ENCODE measurements at regions not wholly inside any gene's neighbourhood (a gene's known extent, or its start where the extent isn't known, plus 50 kb on each side); places are given as distances from the start of the nearest gene placed in this dataset.

DNA sequence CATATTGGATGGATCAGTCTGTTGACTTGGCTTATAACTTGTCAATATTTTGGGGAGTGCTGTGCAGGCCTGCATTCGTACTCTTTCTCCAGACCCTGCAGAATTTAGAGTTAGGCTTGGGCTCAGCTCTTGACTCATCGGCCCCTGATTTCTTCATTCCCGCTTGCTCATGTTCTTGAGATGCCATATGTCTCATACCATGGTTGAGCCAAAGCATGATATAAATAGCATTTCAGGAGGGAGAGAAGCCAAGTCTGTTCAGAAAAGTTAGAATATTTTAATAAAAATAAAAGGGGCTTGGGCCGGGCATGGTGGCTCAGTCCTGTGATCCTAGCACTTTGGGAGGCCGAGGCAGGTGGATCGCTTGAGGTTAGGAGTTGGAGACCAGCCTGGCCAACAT is 898.1 kb downstream of the TYW1 start:
- no peaks in the 10 kb centered on the region for H3K23me2 ChIP-seq (ENCODE audit: low read depth, low read length)
- H3K9me3 ChIP-seq (ENCODE audit: insufficient read depth in 2 of 2, low read depth in 1 of 2, low read length in 1 of 2), result peaks cover 5 to 12% of the 10 kb centered on the region in 2 experiments
- 92% methylated on average over 6 of the region's 6 CpGs; no CpG with 5 or more reads in 1 of the 2 experiments for WGBS, 2 experiments (ENCODE audit: extremely low coverage in 1 of 2, insufficient coverage in 1 of 2, insufficient read length in 1 of 2, insufficient replicate concordance in 2 of 2, low coverage in 1 of 2, low lambda C conversion rate in 2 of 2, missing lambda C conversion rate in 1 of 2)
- no peak overlapping the region for H3K4ac ChIP-seq (replicated peaks; ENCODE audit: insufficient read length, low read depth, low read length)
- DNase-seq (ENCODE audit: low read depth in 1 of 2, low spot score in 2 of 2), result no peak
- CTCF ChIA-PET (ENCODE audit: partially characterized antibody), result interaction anchor here (0.7 to 1.3 kb wide), 2 partner anchors 103 to 517 kb away, joined by 3 read pairs; no protein-coding TSS in a partner anchor
- no peak overlapping the region for H2AFZ ChIP-seq (ENCODE audit: low read length)
- H2BK20ac ChIP-seq (ENCODE audit: low read length), result no peak overlapping the region
- H3K36me3 ChIP-seq (ENCODE audit: control insufficient read depth in 2 of 4, insufficient read depth in 4 of 4, low read length in 3 of 4), result no peaks in the 10 kb centered on the region
- no peak overlapping the region for H3K4me2 ChIP-seq (ENCODE audit: insufficient read depth in 1 of 2, low read depth in 2 of 2, low read length in 2 of 2)
- no peak overlapping the region for H3K4me3 ChIP-seq (ENCODE audit: extremely low read depth in 1 of 4, insufficient read depth in 2 of 4, low read depth in 3 of 4, low read length in 4 of 4)
- H4K91ac ChIP-seq (replicated peaks; ENCODE audit: insufficient read length, low read length), result no peak overlapping the region
- no peak overlapping the region for H2BK120ac ChIP-seq (replicated peaks; ENCODE audit: low read depth, low read length)
- no peaks in the 10 kb centered on the region for H3K27me3 ChIP-seq (replicated peaks in 1 of 4; ENCODE audit: control insufficient read depth in 3 of 4, extremely low read depth in 1 of 4, insufficient read depth in 3 of 4, low read length in 3 of 4)
- no peak overlapping the region for H2BK15ac ChIP-seq (ENCODE audit: low read length)
- no peak overlapping the region for H2BK12ac ChIP-seq (ENCODE audit: low read depth, low read length)
- H3K79me1 ChIP-seq (ENCODE audit: low read depth, low read length), result no peaks in the 10 kb centered on the region
- no peak overlapping the region for H2AK5ac ChIP-seq (ENCODE audit: low read depth, low read length)
- no peak overlapping the region for H3K56ac ChIP-seq (replicated peaks; ENCODE audit: insufficient read length, low read depth, low read length)
- H3K14ac ChIP-seq (ENCODE audit: insufficient read length), result no peak overlapping the region
- H4K20me1 ChIP-seq (replicated peaks in 1 of 2; ENCODE audit: control insufficient read depth in 1 of 2, insufficient read depth in 2 of 2, low read length in 2 of 2), result no peaks in the 10 kb centered on the region
- H4K8ac ChIP-seq (ENCODE audit: extremely low read depth, insufficient read depth, low read length), result no peak overlapping the region
- no peak overlapping the region for H3K23ac ChIP-seq (ENCODE audit: insufficient read length)
- no peak overlapping the region for H4K5ac ChIP-seq (ENCODE audit: insufficient read length, low read depth, low read length)
- H2BK5ac ChIP-seq (ENCODE audit: low read depth, low read length), result no peak overlapping the region
- no peak for FAIRE-seq
- H3K27ac ChIP-seq (ENCODE audit: low read depth, low read length), result no peak overlapping the region
- POLR2A ChIA-PET (ENCODE audit: partially characterized antibody), result no interaction called here
- TF ChIP-seq SUZ12 (IDR thresholded peaks at IDR 0.05; ENCODE audit: low read length), result no peak
- no peak for TF ChIP-seq MAFK (IDR thresholded peaks at IDR 0.05; ENCODE audit: low read depth, low read length)
- TF ChIP-seq SIX5 (IDR thresholded peaks at IDR 0.05; ENCODE audit: low read depth, low read length), result no peak
- no peak for TF ChIP-seq CBX8 (IDR thresholded peaks at IDR 0.05; ENCODE audit: borderline replicate concordance, low read depth, low read length)
- TF ChIP-seq PHF8 (conservative IDR thresholded peaks at IDR 0.05; ENCODE audit: low read depth, low read length), result no peak
- TF ChIP-seq BACH1 (IDR thresholded peaks at IDR 0.05; ENCODE audit: low read length), result no peak
- no peak for TF ChIP-seq BCL11A (IDR thresholded peaks at IDR 0.05; ENCODE audit: low read depth in 2 of 2, low read length in 2 of 2)
- no peak for TF ChIP-seq KDM4A (IDR thresholded peaks at IDR 0.05; ENCODE audit: low read depth, low read length, severe bottlenecking)
- TF ChIP-seq JUND (IDR thresholded peaks at IDR 0.05; ENCODE audit: low read length), result no peak
- no peak for TF ChIP-seq TAF7 (optimal IDR thresholded peaks at IDR 0.05; ENCODE audit: borderline replicate concordance, low read depth, low read length)
- TF ChIP-seq CBX5 (IDR thresholded peaks at IDR 0.05; ENCODE audit: low read depth, low read length), result no peak
- no peak for TF ChIP-seq TCF12 (IDR thresholded peaks at IDR 0.05; ENCODE audit: low read depth, low read length)
- no peak overlapping the region for H3K9ac ChIP-seq (replicated peaks in 1 of 4; ENCODE audit: extremely low read depth in 1 of 4, low read depth in 3 of 4, low read length in 3 of 4)
- no peak overlapping the region for H3K18ac ChIP-seq (ENCODE audit: extremely low read depth, low read length)
- H3K4me1 ChIP-seq (replicated peaks in 1 of 4; ENCODE audit: control insufficient read depth in 3 of 4, insufficient read depth in 4 of 4, low read length in 3 of 4), result no peaks in the 10 kb centered on the region
- no peaks in the 10 kb centered on the region for H3K79me2 ChIP-seq (ENCODE audit: control insufficient read depth in 1 of 2, insufficient read depth in 2 of 2, low read length in 2 of 2)

All from H1 (cell line).